PC-3 (cell line): ENCODE measurements at regions not wholly inside any gene's neighbourhood (a gene's known extent, or its start where the extent isn't known, plus 50 kb on each side); places are given as distances from the start of the nearest gene placed in this dataset.

Experiments
- ATAC-seq: fragments of 200-7000 bp; cut with Tn5 transposase; 2 replicates; pipeline ENCODE4 v1.9.1; 2020; ENCODE audit warnings: mild to moderate bottlenecking, moderate library complexity
- BruUV-seq: library from RNA; stranded (reverse); fragments of 400-500 nt; replicated peaks from 2 replicates; lab custom pipeline; 2021; lab: Mats Ljungman, UMichigan
- CTCF ChIA-PET: fragments of 300-600 bp; sonication (Branson Sonifier 250); formaldehyde crosslinking; loops from one replicate; lab custom pipeline; 2022; ENCODE audit warnings: antibody characterized with exemption; lab: Charles Lee
- POLR2A ChIA-PET: fragments of 300-600 bp; sonication (Branson Sonifier 250); formaldehyde crosslinking; loops from one replicate; lab custom pipeline; 2022; ENCODE audit warnings: antibody characterized with exemption; ENCODE audit not compliant: unreplicated experiment; lab: Charles Lee
- DNase-seq: peaks from one replicate; pipeline ENCODE4 v3.0.0-alpha.2; 2015
- H2AFZ ChIP-seq: fragments of 300-600 bp; sonication (generic); 2 replicates; pipeline ENCODE4 v1.6.0; 2016; ENCODE audit warnings: antibody characterized with exemption, low read length
- H3F3A ChIP-seq: fragments of 300-600 bp; sonication (generic); one replicate; pipeline ENCODE4 v1.6.0; 2017; ENCODE audit warnings: antibody characterized with exemption, low read length, control low read depth, mild to moderate bottlenecking; ENCODE audit not compliant: unreplicated experiment
- H3K27ac ChIP-seq: fragments of 300-600 bp; sonication (generic); 2 replicates; pipeline ENCODE4 v1.5.1; 2016; ENCODE audit warnings: mild to moderate bottlenecking, low read length
- H3K27me3 ChIP-seq: fragments of 300-600 bp; sonication (generic); 2 replicates; pipeline ENCODE4 v1.6.1; 2016; ENCODE audit warnings: low read length, mixed read lengths
- H3K36me3 ChIP-seq: fragments of 300-600 bp; sonication (generic); 2 replicates; pipeline ENCODE4 v1.6.1; 2016; ENCODE audit warnings: low read depth, mixed run types, low read length, mixed read lengths
- H3K4me1 ChIP-seq: fragments of 300-600 bp; sonication (generic); 2 replicates; pipeline ENCODE4 v1.5.1; 2016; ENCODE audit warnings: low read length; ENCODE audit not compliant: insufficient read depth
- H3K4me2 ChIP-seq: fragments of 300-600 bp; sonication (generic); 2 replicates; pipeline ENCODE4 v1.6.0; 2016; ENCODE audit warnings: low read length
- H3K4me3 ChIP-seq: fragments of 300-600 bp; sonication (generic); 2 replicates; pipeline ENCODE4 v1.5.1; 2016; ENCODE audit warnings: mild to moderate bottlenecking, low read length, mixed read lengths
- H3K79me2 ChIP-seq: fragments of 300-600 bp; sonication (generic); 2 replicates; pipeline ENCODE4 v1.6.1; 2017; ENCODE audit warnings: low read length, mixed read lengths
- H3K9ac ChIP-seq: fragments of 300-600 bp; sonication (generic); 2 replicates; pipeline ENCODE4 v1.6.0; 2016; ENCODE audit warnings: mild to moderate bottlenecking, low read length
- H3K9me2 ChIP-seq: fragments of 300-600 bp; sonication (generic); replicated peaks from 2 replicates; pipeline ENCODE4 v1.6.1; 2016; ENCODE audit warnings: mixed run types, low read length, mixed read lengths
- H3K9me3 ChIP-seq: fragments of 300-600 bp; sonication (generic); 2 replicates; pipeline ENCODE4 v1.6.1; 2016; ENCODE audit warnings: low read length, mixed read lengths
- H4K20me1 ChIP-seq: fragments of 300-600 bp; sonication (generic); 2 replicates; pipeline ENCODE4 v1.6.1; 2016; ENCODE audit warnings: low read length, mixed read lengths
- EZH2 ChIP-seq: fragments of 300-600 bp; sonication (generic); IDR thresholded peaks from one replicate; pipeline ENCODE4 v1.6.1; 2017; ENCODE audit warnings: antibody characterized with exemption, mild to moderate bottlenecking, low read length; ENCODE audit not compliant: unreplicated experiment
- EZH2phosphoT487 ChIP-seq: fragments of 300-600 bp; sonication (generic); IDR thresholded peaks from 2 replicates; pipeline ENCODE4 v1.6.1; 2018; ENCODE audit warnings: mild to moderate bottlenecking, antibody characterized with exemption, low read length, borderline replicate concordance
- intact Hi-C: fragments of 100-400 bp; cut with micrococcal nuclease; formaldehyde crosslinking; loops from 2 replicates; pipeline ENCODE4 v1.9.0; 2023
- TF ChIP-seq, protein P1 (sequence below): fragments of 300-600 bp; sonication (generic); conservative IDR thresholded peaks from 2 replicates; pipeline ENCODE4 v1.5.1; 2017; ENCODE audit warnings: antibody characterized with exemption, low read depth, mild to moderate bottlenecking, low read length

DNA sequence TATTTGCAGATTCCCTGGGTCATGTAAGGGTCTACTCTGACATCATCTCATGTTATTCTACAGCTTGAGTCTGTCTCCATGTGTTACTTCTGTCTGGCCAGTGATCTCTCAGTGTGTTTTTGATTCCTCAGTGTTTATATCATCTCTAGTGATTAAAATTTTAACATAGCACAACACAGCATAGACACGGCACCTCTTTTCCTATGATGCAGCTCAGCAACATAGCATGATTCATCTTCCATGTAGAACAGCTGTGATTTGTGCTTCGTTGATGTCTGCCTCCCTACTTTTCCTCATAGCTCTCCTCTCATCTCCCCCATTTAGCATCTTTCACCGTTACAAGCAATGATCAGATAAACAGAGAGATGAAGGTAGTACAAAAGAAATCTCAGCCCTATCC, 163.9 kb upstream of the DPT start:
- ChIA-PET CTCF (no interaction called here), POLR2A (no interaction called here)
- intact Hi-C loops: no loop called here
- H3K27ac ChIP-seq: no peak overlapping the region
- no peaks in the 10 kb centered on the region for H3F3A ChIP-seq
- H3K4me3 ChIP-seq: no peak overlapping the region
- BruUV-seq: no TSS peak
- H2AFZ ChIP-seq: no peak overlapping the region
- DNase-seq (no peak), ATAC-seq (no peak)
- TF ChIP-seq, protein P1, sequence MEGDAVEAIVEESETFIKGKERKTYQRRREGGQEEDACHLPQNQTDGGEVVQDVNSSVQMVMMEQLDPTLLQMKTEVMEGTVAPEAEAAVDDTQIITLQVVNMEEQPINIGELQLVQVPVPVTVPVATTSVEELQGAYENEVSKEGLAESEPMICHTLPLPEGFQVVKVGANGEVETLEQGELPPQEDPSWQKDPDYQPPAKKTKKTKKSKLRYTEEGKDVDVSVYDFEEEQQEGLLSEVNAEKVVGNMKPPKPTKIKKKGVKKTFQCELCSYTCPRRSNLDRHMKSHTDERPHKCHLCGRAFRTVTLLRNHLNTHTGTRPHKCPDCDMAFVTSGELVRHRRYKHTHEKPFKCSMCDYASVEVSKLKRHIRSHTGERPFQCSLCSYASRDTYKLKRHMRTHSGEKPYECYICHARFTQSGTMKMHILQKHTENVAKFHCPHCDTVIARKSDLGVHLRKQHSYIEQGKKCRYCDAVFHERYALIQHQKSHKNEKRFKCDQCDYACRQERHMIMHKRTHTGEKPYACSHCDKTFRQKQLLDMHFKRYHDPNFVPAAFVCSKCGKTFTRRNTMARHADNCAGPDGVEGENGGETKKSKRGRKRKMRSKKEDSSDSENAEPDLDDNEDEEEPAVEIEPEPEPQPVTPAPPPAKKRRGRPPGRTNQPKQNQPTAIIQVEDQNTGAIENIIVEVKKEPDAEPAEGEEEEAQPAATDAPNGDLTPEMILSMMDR: no peak
- TF ChIP-seq EZH2: no peak
- TF ChIP-seq EZH2phosphoT487: no peak
- no peaks in the 10 kb centered on the region for H3K79me2 ChIP-seq
- no peaks in the 10 kb centered on the region for H3K27me3 ChIP-seq
- H3K4me1 ChIP-seq: no peaks in the 10 kb centered on the region
- H4K20me1 ChIP-seq: no peaks in the 10 kb centered on the region
- H3K36me3 ChIP-seq: no peaks in the 10 kb centered on the region
- no peaks in the 10 kb centered on the region for H3K9me3 ChIP-seq
- H3K9me2 ChIP-seq: no peaks in the 10 kb centered on the region
- H3K4me2 ChIP-seq: no peak overlapping the region
- H3K9ac ChIP-seq: no peak overlapping the region

DNA sequence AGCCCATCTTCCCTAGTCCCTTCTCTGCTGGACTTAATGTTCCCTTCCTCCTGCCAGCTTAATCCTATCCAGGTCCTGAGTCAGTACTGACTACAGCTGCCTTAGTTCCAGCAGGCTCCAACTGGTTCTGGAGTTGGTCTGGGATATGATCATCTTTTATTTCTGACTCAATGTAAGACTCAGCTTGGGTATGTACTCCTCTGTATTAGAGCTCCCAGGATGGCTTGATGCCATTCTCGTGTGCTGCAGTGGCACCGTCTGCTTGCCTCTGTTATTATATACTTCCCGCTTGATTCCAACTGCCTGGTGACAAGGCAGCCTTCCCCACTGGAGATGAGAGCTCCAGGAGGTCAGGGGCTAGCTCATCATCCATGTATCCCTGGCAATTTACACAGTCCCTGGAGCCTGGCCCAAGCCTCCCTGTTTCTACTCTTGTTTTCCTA, 164.4 kb upstream of the DPT start:
- H3K9ac ChIP-seq: no peak overlapping the region
- no peaks in the 10 kb centered on the region for H3K9me3 ChIP-seq
- CTCF ChIA-PET: no interaction called here
- no peak for TF ChIP-seq EZH2
- TF ChIP-seq EZH2phosphoT487: no peak
- TF ChIP-seq, protein P1: no peak
- H3F3A ChIP-seq: no peaks in the 10 kb centered on the region
- DNase-seq (no peak), ATAC-seq (no peak)
- no peak overlapping the region for H2AFZ ChIP-seq
- no TSS peak for BruUV-seq
- no peaks in the 10 kb centered on the region for H3K4me1 ChIP-seq
- no peaks in the 10 kb centered on the region for H3K36me3 ChIP-seq
- no peaks in the 10 kb centered on the region for H3K27me3 ChIP-seq
- no peaks in the 10 kb centered on the region for H4K20me1 ChIP-seq
- H3K9me2 ChIP-seq: no peaks in the 10 kb centered on the region
- POLR2A ChIA-PET: no interaction called here
- no peak overlapping the region for H3K4me3 ChIP-seq
- no peaks in the 10 kb centered on the region for H3K79me2 ChIP-seq
- intact Hi-C loops: no loop called here
- no peak overlapping the region for H3K4me2 ChIP-seq
- H3K27ac ChIP-seq: no peak overlapping the region

DNA sequence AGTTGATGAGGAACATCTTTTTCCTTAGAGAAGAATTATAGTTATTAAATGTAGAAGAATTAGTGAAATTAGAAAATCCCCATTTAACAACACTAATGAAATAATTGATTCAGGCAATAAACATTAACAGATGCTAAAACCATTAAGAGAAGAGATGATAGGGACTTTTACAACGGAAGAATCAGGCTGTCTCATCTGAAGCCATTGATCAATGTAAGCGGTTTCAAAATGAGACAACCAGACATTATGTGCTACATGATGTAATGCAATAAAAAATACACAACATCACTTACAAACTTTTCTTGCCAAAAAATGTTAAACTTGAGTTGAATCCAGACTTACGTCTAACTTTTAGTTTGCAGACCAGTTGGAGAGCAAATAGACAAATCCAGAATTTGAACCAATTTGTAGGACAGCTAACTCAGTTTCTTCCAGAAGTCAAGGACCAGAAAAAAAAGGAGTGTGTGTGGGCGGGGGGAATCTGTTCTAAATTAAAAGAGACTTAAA, 165.4 kb upstream of the DPT start:
- no peak overlapping the region for H2AFZ ChIP-seq
- no peaks in the 10 kb centered on the region for H3K9me3 ChIP-seq
- ChIA-PET POLR2A (no interaction called here), CTCF (no interaction called here)
- H3K27ac ChIP-seq: no peak overlapping the region
- H3K27me3 ChIP-seq: no peaks in the 10 kb centered on the region
- no peak overlapping the region for H3K4me2 ChIP-seq
- H3K9ac ChIP-seq: no peak overlapping the region
- H3K36me3 ChIP-seq: no peaks in the 10 kb centered on the region
- no peak for DNase-seq
- H3K4me3 ChIP-seq: no peak overlapping the region
- H3K4me1 ChIP-seq: 0 out of 2 replicates have a peak, but pooled peaks cover 8% of the 10 kb centered on the region
- TF ChIP-seq, protein P1: no peak
- TF ChIP-seq EZH2: no peak
- no peak for TF ChIP-seq EZH2phosphoT487
- intact Hi-C loops: no loop called here
- H4K20me1 ChIP-seq: no peaks in the 10 kb centered on the region
- H3K9me2 ChIP-seq: no peaks in the 10 kb centered on the region; the same call in 1 of the 2 replicates
- ATAC-seq: no peak
- no peaks in the 10 kb centered on the region for H3F3A ChIP-seq
- H3K79me2 ChIP-seq: no peaks in the 10 kb centered on the region
- BruUV-seq: no TSS peak
